ENCODE measurements at regions not wholly inside any gene's neighbourhood (a gene's known extent, or its start where the extent isn't known, plus 50 kb on each side); places are given as distances from the start of the nearest gene placed in this dataset.

- no peaks in the 10 kb centered on the region for H3K36me3 ChIP-seq (ENCODE audit: insufficient read depth, low read length)
- ChIA-PET POLR2A (interaction anchor here (1.1 kb wide), 2 partner anchors 9 to 38 kb away, joined by 3 to 5 read pairs; no protein-coding TSS in a partner anchor), CTCF (ENCODE audit: unreplicated experiment) (no interaction called here)
- no peak for DNase-seq (ENCODE audit: low spot score)
- H3K9me2 ChIP-seq (ENCODE audit: insufficient read depth, low read length), result no peaks in the 10 kb centered on the region
- BruUV-seq (replicated peaks), result no TSS peak
- TF ChIP-seq EZH2phosphoT487 (IDR thresholded peaks at IDR 0.05; ENCODE audit: borderline replicate concordance, low read depth, low read length) (no peak), CTCF (conservative IDR thresholded peaks at IDR 0.05; ENCODE audit: low read length) (no peak)
- H3K9me3 ChIP-seq (ENCODE audit: low read length), result no peaks in the 10 kb centered on the region
- no peak overlapping the region for H3K4me3 ChIP-seq (ENCODE audit: low read depth, low read length, poor library complexity, severe bottlenecking)
- H3K27ac ChIP-seq (ENCODE audit: low read depth, low read length, poor library complexity, severe bottlenecking), result no peak overlapping the region
- no peak overlapping the region for H3K4me2 ChIP-seq (ENCODE audit: low read length)
- H4K20me1 ChIP-seq (ENCODE audit: insufficient read depth, low read length), result no peaks in the 10 kb centered on the region
- no peak overlapping the region for H2AFZ ChIP-seq (ENCODE audit: low read length)
- intact Hi-C loops (cut with micrococcal nuclease; ENCODE audit: unreplicated experiment), result no loop called here
- no peaks in the 10 kb centered on the region for H3K79me2 ChIP-seq (ENCODE audit: insufficient read depth, low read depth, low read length)
- no peaks in the 10 kb centered on the region for H3K4me1 ChIP-seq (ENCODE audit: insufficient read depth, low read length, poor library complexity, severe bottlenecking)
These were observed 228.5 kb downstream of the SLC7A11 start for GRCh38 chr4:138013625-138014024.

GRCh38 chr4:138010639-138011038 lies 231.5 kb downstream of the SLC7A11 start:
- no peak overlapping the region for H3K4me3 ChIP-seq (ENCODE audit: low read depth, low read length, poor library complexity, severe bottlenecking)
- H3K4me1 ChIP-seq (ENCODE audit: insufficient read depth, low read length, poor library complexity, severe bottlenecking), result no peaks in the 10 kb centered on the region
- POLR2A ChIA-PET, result interaction anchor here (0.7 to 1.2 kb wide), 2 partner anchors 12 to 330 kb away, joined by 3 to 4 read pairs; no protein-coding TSS in a partner anchor
- no peak overlapping the region for H2AFZ ChIP-seq (ENCODE audit: low read length)
- no peaks in the 10 kb centered on the region for H3K36me3 ChIP-seq (ENCODE audit: insufficient read depth, low read length)
- no peak overlapping the region for H3K4me2 ChIP-seq (ENCODE audit: low read length)
- TF ChIP-seq CTCF (conservative IDR thresholded peaks at IDR 0.05; ENCODE audit: low read length), result no peak
- no peak for TF ChIP-seq EZH2phosphoT487 (IDR thresholded peaks at IDR 0.05; ENCODE audit: borderline replicate concordance, low read depth, low read length)
- no peak overlapping the region for H3K27ac ChIP-seq (ENCODE audit: low read depth, low read length, poor library complexity, severe bottlenecking)
- no peaks in the 10 kb centered on the region for H3K79me2 ChIP-seq (ENCODE audit: insufficient read depth, low read depth, low read length)
- H3K9me2 ChIP-seq (ENCODE audit: insufficient read depth, low read length), result no peaks in the 10 kb centered on the region
- no peaks in the 10 kb centered on the region for H4K20me1 ChIP-seq (ENCODE audit: insufficient read depth, low read length)
- no peaks in the 10 kb centered on the region for H3K9me3 ChIP-seq (ENCODE audit: low read length)
- no peak for DNase-seq (ENCODE audit: low spot score)
- CTCF ChIA-PET (ENCODE audit: unreplicated experiment), result no interaction called here
- no TSS peak for BruUV-seq (replicated peaks)
- intact Hi-C loops (cut with micrococcal nuclease; ENCODE audit: unreplicated experiment), result no loop called here

GRCh38 chr4:138007572-138007971 lies 234.6 kb downstream of the SLC7A11 start:
- ChIA-PET POLR2A (no interaction called here), CTCF (ENCODE audit: unreplicated experiment) (no interaction called here)
- Histone ChIP-seq H3K27ac (ENCODE audit: low read depth, low read length, poor library complexity, severe bottlenecking) (no peak overlapping the region), H3K4me3 (ENCODE audit: low read depth, low read length, poor library complexity, severe bottlenecking) (no peak overlapping the region), H3K9me3 (ENCODE audit: low read length) (no peaks in the 10 kb centered on the region), H3K9me2 (ENCODE audit: insufficient read depth, low read length) (no peaks in the 10 kb centered on the region), H2AFZ (ENCODE audit: low read length) (no peak overlapping the region), H3K36me3 (ENCODE audit: insufficient read depth, low read length) (no peaks in the 10 kb centered on the region), H3K4me1 (ENCODE audit: insufficient read depth, low read length, poor library complexity, severe bottlenecking) (no peaks in the 10 kb centered on the region), H3K4me2 (ENCODE audit: low read length) (no peak overlapping the region), H4K20me1 (ENCODE audit: insufficient read depth, low read length) (no peaks in the 10 kb centered on the region), H3K79me2 (ENCODE audit: insufficient read depth, low read depth, low read length) (no peaks in the 10 kb centered on the region)
- DNase-seq (ENCODE audit: low spot score), result no peak
- BruUV-seq (replicated peaks), result no TSS peak
- TF ChIP-seq CTCF (conservative IDR thresholded peaks at IDR 0.05; ENCODE audit: low read length) (peak; percentile 53), EZH2phosphoT487 (IDR thresholded peaks at IDR 0.05; ENCODE audit: borderline replicate concordance, low read depth, low read length) (no peak)
- intact Hi-C loops (cut with micrococcal nuclease; ENCODE audit: unreplicated experiment), result no loop called here
